Left renal cortex interstitium (tissue), 4 donors: ENCODE measurements at regions not wholly inside any gene's neighbourhood (a gene's known extent, or its start where the extent isn't known, plus 50 kb on each side); places are given as distances from the start of the nearest gene placed in this dataset.

Experiments
- DNase-seq, 4 donors: peaks; one replicate each; pipeline ENCODE4 v3.0.0-alpha.2; 2013; ENCODE audit warnings: low read depth in 4 of 4, low spot score in 2 of 4, missing footprints in 1 of 4

GRCh38 chr7:35581605-35582210 lies 113.2 kb downstream of the HERPUD2 start:
- DNase-seq = no peak

GRCh38 chr7:35576031-35576573 lies 118.8 kb downstream of the HERPUD2 start:
- no peak for DNase-seq

GRCh38 chr7:35571611-35572240 lies 123.2 kb downstream of the HERPUD2 start:
- no peak for DNase-seq

GRCh38 chr7:35570937-35571336 lies 124.0 kb downstream of the HERPUD2 start:
- no peak for DNase-seq

GRCh38 chr7:35565927-35566326 lies 129.0 kb downstream of the HERPUD2 start:
- DNase-seq = no peak

GRCh38 chr7:35558841-35559240 lies 136.1 kb downstream of the HERPUD2 start:
- DNase-seq = no peak

GRCh38 chr7:35556515-35557471 lies 138.1 kb downstream of the HERPUD2 start:
- peak in 1 of 4 donors; percentile 7 for DNase-seq

GRCh38 chr7:35555934-35556333 lies 139.0 kb downstream of the HERPUD2 start:
- no peak for DNase-seq

- no peak for DNase-seq
Observed at GRCh38 chr7:35555386-35555785, 139.5 kb downstream of the HERPUD2 start.

- DNase-seq = no peak
Observed at GRCh38 chr7:35553519-35553918, 141.4 kb downstream of the HERPUD2 start.

- no peak for DNase-seq
Observed at GRCh38 chr7:35552691-35553090, 142.2 kb downstream of the HERPUD2 start.

GRCh38 chr7:35551321-35552081 lies 143.4 kb downstream of the HERPUD2 start:
- DNase-seq = no peak

GRCh38 chr7:35550831-35551230 lies 144.1 kb downstream of the HERPUD2 start:
- no peak for DNase-seq

- no peak for DNase-seq
Observed at GRCh38 chr7:35549781-35550180, 145.2 kb downstream of the HERPUD2 start.

- DNase-seq = no peak
Observed at GRCh38 chr7:35548291-35548690, 146.6 kb downstream of the HERPUD2 start.

GRCh38 chr7:35546691-35547429 lies 148.1 kb downstream of the HERPUD2 start:
- no peak for DNase-seq

- DNase-seq = no peak
Observed at GRCh38 chr7:35545831-35546230, 149.1 kb downstream of the HERPUD2 start.

GRCh38 chr7:35544028-35544742 lies 150.8 kb downstream of the HERPUD2 start:
- no peak for DNase-seq
